ENCODE measurements at regions not wholly inside any gene's neighbourhood (a gene's known extent, or its start where the extent isn't known, plus 50 kb on each side); places are given as distances from the start of the nearest gene placed in this dataset.

- TF ChIP-seq TOPORS (CRISPR knock-in tag; IDR thresholded peaks at IDR 0.05) (no peak), THRA (CRISPR knock-in tag; IDR thresholded peaks at IDR 0.05; ENCODE audit: borderline replicate concordance) (no peak), FOXA1 (IDR thresholded peaks at IDR 0.05) (no peak), FOXA1 (CRISPR knock-in tag; IDR thresholded peaks at IDR 0.05) (no peak), SAFB2 (CRISPR knock-in tag; IDR thresholded peaks at IDR 0.05; ENCODE audit: borderline replicate concordance, low read depth) (no peak), SIX1 (CRISPR knock-in tag; IDR thresholded peaks at IDR 0.05; ENCODE audit: borderline replicate concordance) (no peak), ZNF333 (CRISPR knock-in tag; IDR thresholded peaks at IDR 0.05; ENCODE audit: borderline replicate concordance) (no peak), RXRB (CRISPR knock-in tag; IDR thresholded peaks at IDR 0.05; ENCODE audit: borderline replicate concordance) (no peak), HMG20A (CRISPR knock-in tag; IDR thresholded peaks at IDR 0.05; ENCODE audit: borderline replicate concordance) (no peak), SETDB1 (CRISPR knock-in tag; IDR thresholded peaks at IDR 0.05; ENCODE audit: borderline replicate concordance) (no peak)
Observed at GRCh38 chr1:166730299-166730888, 108.9 kb upstream of the POGK start (continued).

GRCh38 chr1:166738140-166738539, 101.1 kb upstream of the POGK start:
- no peak overlapping the region for H3K4me2 ChIP-seq (ENCODE audit: low read depth, low read length)
- no peaks in the 10 kb centered on the region for H4K20me1 ChIP-seq (ENCODE audit: insufficient read depth, low read length)
- FAIRE-seq, result no peak
- in situ Hi-C loops (cut with HindIII; ENCODE audit: extremely low pct_ligation_motif_present, low pct_unique_long_range_greater_than_20kb) (no loop called here), intact Hi-C loops (cut with micrococcal nuclease; ENCODE audit: unreplicated experiment) (no loop called here)
- TF ChIP-seq HIVEP1 (CRISPR knock-in tag; IDR thresholded peaks at IDR 0.05) (no peak), HDAC1 (CRISPR knock-in tag; IDR thresholded peaks at IDR 0.05) (no peak), ERF (CRISPR knock-in tag; IDR thresholded peaks at IDR 0.05) (no peak), RARG (CRISPR knock-in tag; IDR thresholded peaks at IDR 0.05; ENCODE audit: low read depth) (no peak), GTF2F1 (IDR thresholded peaks at IDR 0.05; ENCODE audit: low read length) (no peak), ZNF766 (CRISPR knock-in tag; IDR thresholded peaks at IDR 0.05; ENCODE audit: borderline replicate concordance) (no peak)
- no peak overlapping the region for H3K4me3 ChIP-seq (replicated peaks in 1 of 3; ENCODE audit: insufficient read depth in 1 of 3, low read depth in 2 of 3, low read length in 3 of 3)
- ChIA-PET CTCF (ENCODE audit: low intra/inter-chr PET ratio, low total read pairs) (no interaction called here), POLR2A (no interaction called here)
- ATAC-seq, result no peak
- BruUV-seq (replicated peaks), result no TSS peak
- DNase-seq (ENCODE audit: low spot score), result no peak
- H3K36me3 ChIP-seq (replicated peaks in 1 of 2; ENCODE audit: control insufficient read depth in 1 of 2, insufficient read depth in 2 of 2, low read length in 2 of 2), result no peaks in the 10 kb centered on the region
- H3K27ac ChIP-seq (ENCODE audit: extremely low read length, insufficient read depth, low read length), result no peak overlapping the region
- H3K79me2 ChIP-seq (ENCODE audit: insufficient read depth, low read length), result no peaks in the 10 kb centered on the region
- H2AFZ ChIP-seq (ENCODE audit: low read length), result no peak overlapping the region
- H3K9me3 ChIP-seq (ENCODE audit: low read length), result peaks cover 6% of the 10 kb centered on the region; the same call in 1 of the 2 replicates
- H3K27me3 ChIP-seq (ENCODE audit: control insufficient read depth in 1 of 2, insufficient read depth in 2 of 2, low read length in 2 of 2), result no peaks in the 10 kb centered on the region
- H3K9ac ChIP-seq (ENCODE audit: insufficient read depth, low read depth, low read length), result no peak overlapping the region
- no peaks in the 10 kb centered on the region for H3K4me1 ChIP-seq (ENCODE audit: insufficient read depth, low read length)

All from HepG2 (cell line).